ENCODE measurements at regions not wholly inside any gene's neighbourhood (a gene's known extent, or its start where the extent isn't known, plus 50 kb on each side); places are given as distances from the start of the nearest gene placed in this dataset.

DNA sequence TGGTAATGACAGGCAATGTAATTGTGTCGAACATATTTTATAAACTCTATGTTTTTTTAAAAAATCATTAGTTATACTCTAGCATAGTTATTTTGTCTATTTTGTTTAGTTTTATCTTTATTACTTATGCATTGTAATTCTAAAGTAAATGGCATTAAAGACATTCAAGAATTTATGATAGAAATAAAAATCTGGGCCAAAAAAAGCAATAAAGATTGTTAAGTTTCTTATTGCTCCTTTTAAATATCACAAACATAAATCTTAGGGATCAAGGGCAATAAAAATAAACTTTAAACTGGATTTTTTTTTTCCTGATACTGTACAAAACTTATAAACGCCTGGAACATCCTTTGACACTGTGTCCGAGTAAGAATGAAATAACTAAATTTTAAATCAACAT lies 931.5 kb upstream of the EYS start:
- DNase-seq (ENCODE audit: low read depth) = no peak
- H3K4me3 ChIP-seq (ENCODE audit: low read depth, low read length) = no peak overlapping the region
- TF ChIP-seq, protein P1, sequence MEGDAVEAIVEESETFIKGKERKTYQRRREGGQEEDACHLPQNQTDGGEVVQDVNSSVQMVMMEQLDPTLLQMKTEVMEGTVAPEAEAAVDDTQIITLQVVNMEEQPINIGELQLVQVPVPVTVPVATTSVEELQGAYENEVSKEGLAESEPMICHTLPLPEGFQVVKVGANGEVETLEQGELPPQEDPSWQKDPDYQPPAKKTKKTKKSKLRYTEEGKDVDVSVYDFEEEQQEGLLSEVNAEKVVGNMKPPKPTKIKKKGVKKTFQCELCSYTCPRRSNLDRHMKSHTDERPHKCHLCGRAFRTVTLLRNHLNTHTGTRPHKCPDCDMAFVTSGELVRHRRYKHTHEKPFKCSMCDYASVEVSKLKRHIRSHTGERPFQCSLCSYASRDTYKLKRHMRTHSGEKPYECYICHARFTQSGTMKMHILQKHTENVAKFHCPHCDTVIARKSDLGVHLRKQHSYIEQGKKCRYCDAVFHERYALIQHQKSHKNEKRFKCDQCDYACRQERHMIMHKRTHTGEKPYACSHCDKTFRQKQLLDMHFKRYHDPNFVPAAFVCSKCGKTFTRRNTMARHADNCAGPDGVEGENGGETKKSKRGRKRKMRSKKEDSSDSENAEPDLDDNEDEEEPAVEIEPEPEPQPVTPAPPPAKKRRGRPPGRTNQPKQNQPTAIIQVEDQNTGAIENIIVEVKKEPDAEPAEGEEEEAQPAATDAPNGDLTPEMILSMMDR (IDR thresholded peaks at IDR 0.05; ENCODE audit: insufficient read depth, low read depth, low read length) = no peak

DNA sequence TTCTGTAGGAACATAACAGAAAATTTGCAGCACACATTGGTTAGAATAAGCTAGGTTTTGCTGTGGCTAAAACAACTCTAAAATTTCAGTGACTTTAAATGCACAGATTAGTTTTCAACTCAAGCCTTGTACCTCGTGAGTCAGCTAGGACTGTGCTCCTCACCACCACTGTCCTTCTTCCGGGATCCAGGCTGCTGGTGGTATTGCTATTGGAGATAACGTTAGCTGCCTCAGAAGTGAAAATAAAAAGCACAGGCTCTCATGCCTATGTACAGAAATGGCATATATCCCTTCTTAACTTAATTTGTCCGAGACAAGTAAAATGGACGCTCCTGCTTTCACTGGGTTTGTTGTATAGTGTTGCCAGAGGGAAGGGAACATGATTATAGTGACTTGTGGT lies 931.1 kb upstream of the EYS start:
- TF ChIP-seq, protein P1 (IDR thresholded peaks at IDR 0.05; ENCODE audit: insufficient read depth, low read depth, low read length) = no peak
- no peak overlapping the region for H3K4me3 ChIP-seq (ENCODE audit: low read depth, low read length)
- no peak for DNase-seq (ENCODE audit: low read depth)

DNA sequence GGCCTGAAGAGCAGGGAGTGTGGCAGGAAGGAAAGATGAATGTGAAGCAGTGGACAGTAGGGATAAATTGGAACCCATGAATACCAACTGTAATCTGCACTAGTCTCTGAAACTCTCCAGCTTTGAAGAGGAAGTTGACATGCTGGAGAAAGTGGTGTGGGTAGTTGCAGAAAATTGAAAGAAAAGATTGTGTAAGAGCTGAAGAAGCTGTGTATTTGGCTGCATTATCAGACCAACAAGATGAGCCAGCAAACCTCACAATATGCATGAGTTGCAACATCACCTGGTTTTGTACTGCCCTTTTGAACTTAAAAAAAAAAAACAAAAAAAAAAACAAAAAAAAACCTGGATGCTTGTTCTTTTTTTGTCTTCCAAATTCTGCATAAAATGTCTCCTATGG lies 921.9 kb upstream of the EYS start:
- DNase-seq (ENCODE audit: low read depth) = no peak
- TF ChIP-seq, protein P1 (IDR thresholded peaks at IDR 0.05; ENCODE audit: insufficient read depth, low read depth, low read length) = no peak
- no peak overlapping the region for H3K4me3 ChIP-seq (ENCODE audit: low read depth, low read length)

DNA sequence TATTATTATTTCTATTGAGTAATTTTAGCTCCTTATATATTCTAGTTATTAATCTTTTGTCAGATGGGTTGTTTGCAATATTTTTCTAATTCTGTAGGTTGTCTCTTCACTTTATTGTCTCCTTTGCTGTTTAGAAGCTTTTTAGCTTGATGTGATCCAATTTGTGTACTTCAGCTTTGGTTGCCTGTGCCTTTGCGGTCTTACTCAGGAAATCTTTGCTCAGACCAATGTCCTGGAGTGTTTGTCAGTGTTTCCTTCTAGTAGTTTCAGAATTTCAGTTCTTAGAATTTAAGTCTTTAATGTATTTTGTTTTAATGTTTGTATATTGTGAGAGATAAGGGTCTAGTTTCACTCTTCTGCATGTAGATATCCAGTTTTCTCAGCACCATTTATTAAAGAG lies 916.0 kb upstream of the EYS start:
- H3K4me3 ChIP-seq (ENCODE audit: low read depth, low read length) = no peak overlapping the region
- TF ChIP-seq, protein P1 (IDR thresholded peaks at IDR 0.05; ENCODE audit: insufficient read depth, low read depth, low read length) = no peak
- DNase-seq (ENCODE audit: low read depth) = no peak

DNA sequence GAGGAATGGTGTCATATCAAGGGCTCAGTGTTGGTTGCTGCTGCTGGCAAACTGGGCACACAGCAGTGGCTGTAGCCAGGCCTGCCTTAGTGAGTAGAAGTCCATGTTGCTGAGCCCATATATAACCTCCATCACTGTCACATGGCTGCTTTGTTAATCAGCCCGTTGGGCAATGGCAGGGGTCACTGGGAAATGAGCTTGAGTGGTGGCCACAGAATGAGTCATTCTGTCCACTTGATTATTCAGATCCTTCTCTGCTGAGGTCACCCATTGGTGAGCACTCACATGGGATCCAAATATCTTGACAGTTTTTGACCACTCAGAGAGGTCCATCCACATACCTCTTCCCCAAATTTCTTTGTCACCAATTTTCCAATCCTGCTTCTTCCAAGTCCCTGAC lies 898.9 kb upstream of the EYS start:
- no peak for DNase-seq (ENCODE audit: low read depth)
- TF ChIP-seq, protein P1 (IDR thresholded peaks at IDR 0.05; ENCODE audit: insufficient read depth, low read depth, low read length) = no peak
- H3K4me3 ChIP-seq (ENCODE audit: low read depth, low read length) = no peak overlapping the region

DNA sequence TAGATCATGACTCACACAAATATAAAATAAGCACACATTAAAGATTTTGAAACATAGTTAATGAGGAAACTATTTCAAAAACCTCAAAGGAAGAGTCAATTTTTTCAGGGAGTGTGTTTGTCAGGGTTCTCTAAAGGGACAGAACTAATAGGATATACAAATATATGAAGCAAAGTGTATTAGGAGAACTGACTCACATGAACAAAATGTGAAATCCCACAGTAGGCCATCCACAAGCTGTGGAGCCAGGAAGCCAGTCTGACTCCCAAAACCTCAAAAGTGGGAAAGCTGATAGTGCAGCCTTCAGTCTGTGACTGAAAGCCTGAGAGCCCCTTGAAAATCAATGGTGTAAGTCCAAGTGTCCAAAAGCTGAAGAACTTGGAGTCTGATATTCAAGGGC lies 898.0 kb upstream of the EYS start:
- DNase-seq (ENCODE audit: low read depth) = no peak
- TF ChIP-seq, protein P1 (IDR thresholded peaks at IDR 0.05; ENCODE audit: insufficient read depth, low read depth, low read length) = no peak

DNA sequence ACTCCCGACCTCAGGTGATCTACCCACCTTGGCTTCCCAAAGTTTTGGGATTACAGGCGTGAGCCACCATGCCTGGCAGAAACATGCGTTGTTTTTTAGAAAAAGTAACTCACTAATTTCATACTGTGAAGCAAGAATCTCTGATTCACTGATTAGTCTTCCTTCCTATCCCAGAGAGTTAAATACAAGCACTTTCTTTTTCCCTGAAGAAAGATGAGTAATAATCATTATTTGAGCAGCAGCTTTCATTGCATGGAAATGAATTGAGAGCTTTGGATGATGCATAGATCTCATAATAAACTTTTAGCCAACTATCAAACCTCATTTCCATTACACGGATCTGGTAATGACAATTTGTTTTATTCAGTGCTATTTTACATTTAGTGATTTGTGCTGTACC lies 892.5 kb upstream of the EYS start:
- no peak for DNase-seq (ENCODE audit: low read depth)
- no peak overlapping the region for H3K4me3 ChIP-seq (ENCODE audit: low read depth, low read length)
- TF ChIP-seq, protein P1 (IDR thresholded peaks at IDR 0.05; ENCODE audit: insufficient read depth, low read depth, low read length) = no peak

More for the DNA sequence above, 898.0 kb upstream of the EYS start:
- no peak overlapping the region for H3K4me3 ChIP-seq (ENCODE audit: low read depth, low read length)
